Stomach (tissue), 8 donors: ENCODE measurements at regions not wholly inside any gene's neighbourhood (a gene's known extent, or its start where the extent isn't known, plus 50 kb on each side); places are given as distances from the start of the nearest gene placed in this dataset.

Experiments used
- DNase-seq, 2 donors: peaks; one replicate each; pipeline versions ENCODE4 v3.0.0 to v3.0.0-alpha.2; 2013 to 2019
- H3K27ac ChIP-seq, 5 donors: fragments of 200-600 bp in 4 of 5; sonication (generic) in 4 of 5; one replicate each; pipeline ENCODE4 v1.5.1; 2013 to 2019; ENCODE audit warnings: mild to moderate bottlenecking in 1 of 5, moderate library complexity in 1 of 5
- H3K27me3 ChIP-seq, 3 donors: fragments of 200-600 bp; sonication (generic); one replicate each; pipeline ENCODE4 v1.5.1; 2017 to 2019; ENCODE audit warnings: mixed run types in 1 of 3
- H3K36me3 ChIP-seq, 4 donors: fragments of 200-600 bp; sonication (generic); 1 replicate in 3 of 4; 2 replicates in 1 of 4; pipeline ENCODE4 v1.5.1; 2016 to 2019
- H3K4me1 ChIP-seq, 4 donors: fragments of 200-600 bp; sonication (generic); one replicate each; pipeline ENCODE4 v1.5.1; 2016 to 2019
- H3K4me3 ChIP-seq, 4 donors: fragments of 200-600 bp; sonication (generic) in 3 of 4; one replicate each; pipeline ENCODE4 v1.5.1; 2016 to 2019; ENCODE audit warnings: mild to moderate bottlenecking in 1 of 4
- H3K9me3 ChIP-seq, 4 donors: fragments of 200-600 bp; sonication (generic); one replicate each; pipeline ENCODE4 v1.5.1; 2016 to 2019
- EP300 ChIP-seq: sonication (generic); formaldehyde crosslinking; IDR thresholded peaks from one replicate; pipeline ENCODE4 v1.6.1; 2017; ENCODE audit warnings: antibody characterized with exemption
- POLR2A ChIP-seq, 4 donors: fragments of 450-650 bp; IDR thresholded peaks; one replicate each; pipeline ENCODE4 v1.6.1; 2016; ENCODE audit warnings: antibody characterized with exemption in 4 of 4, control low read depth in 2 of 4, mild to moderate bottlenecking in 1 of 4, moderate library complexity in 1 of 4
- POLR2AphosphoS5 ChIP-seq, 3 donors: sonication (generic); formaldehyde crosslinking; IDR thresholded peaks; one replicate each; pipeline ENCODE4 v1.6.1; 2016; ENCODE audit warnings: antibody characterized with exemption in 3 of 3
- WGBS, 5 donors: extraction: QIAGEN DNeasy Blood & Tissue Kit in 3 of 5; methylation state at CpG; one replicate each; pipeline versions ENCODE4 v1.1.5 to v1.1.7; 2013 to 2018; 5-methylcytosine and 5-hydroxymethylcytosine counted together
- intact Hi-C: fragments of 100-400 bp; cut with DNase I; formaldehyde crosslinking; loops from one replicate; pipeline ENCODE4 v1.15.1; 2023; ENCODE audit warnings: low total_unique reads
- TF ChIP-seq, protein P1 (sequence below), 7 experiments: fragments of 450-650 bp in 4 of 7; fragments of 200-600 bp in 3 of 7; sonication (generic) in 3 of 7; IDR thresholded peaks; one replicate each; pipeline ENCODE4 v1.5.1; 2016 to 2019; ENCODE audit warnings: antibody characterized with exemption in 7 of 7, control low read depth in 2 of 7, mild to moderate bottlenecking in 1 of 7
- donor health status: healthy with polysubstance abuse.
- donor health status: Bipolar disorder and iron deficiency.
- donor health status: healthy.

DNA sequence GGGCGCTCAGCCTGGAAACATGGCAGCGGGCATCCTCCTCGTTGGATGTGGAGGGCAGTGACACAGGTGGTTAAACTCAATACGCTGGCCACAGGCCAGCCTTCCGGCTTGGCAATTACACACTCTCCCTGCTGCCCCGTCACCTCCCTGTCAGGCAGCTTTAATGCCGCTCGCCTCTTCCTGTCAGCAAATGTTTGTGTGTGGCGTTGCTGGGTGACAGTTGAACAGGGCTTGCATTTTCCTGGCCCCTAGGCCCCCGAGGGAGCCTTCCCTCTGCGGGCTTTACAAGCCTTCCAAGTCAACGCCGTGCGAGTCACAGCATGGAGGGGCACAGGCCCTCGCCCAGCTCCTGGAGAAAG lies 620.0 kb downstream of the BCOR start:
- Histone ChIP-seq H3K27ac (no peak overlapping the region), H3K4me1 (no peaks in the 10 kb centered on the region), H3K36me3 (no peaks in the 10 kb centered on the region), H3K27me3 (no peaks in the 10 kb centered on the region), H3K4me3 (no peak overlapping the region), H3K9me3 (no peaks in the 10 kb centered on the region)
- WGBS, 5 donors, result 24 to 57% (median 42%) methylated on average over 5 to 15 of the region's 15 CpGs
- DNase-seq, result peak; percentile 26 to 91
- TF ChIP-seq EP300 (no peak), POLR2AphosphoS5 (IDR thresholded peaks at IDR 0.05) (no peak)
- TF ChIP-seq, protein P1, sequence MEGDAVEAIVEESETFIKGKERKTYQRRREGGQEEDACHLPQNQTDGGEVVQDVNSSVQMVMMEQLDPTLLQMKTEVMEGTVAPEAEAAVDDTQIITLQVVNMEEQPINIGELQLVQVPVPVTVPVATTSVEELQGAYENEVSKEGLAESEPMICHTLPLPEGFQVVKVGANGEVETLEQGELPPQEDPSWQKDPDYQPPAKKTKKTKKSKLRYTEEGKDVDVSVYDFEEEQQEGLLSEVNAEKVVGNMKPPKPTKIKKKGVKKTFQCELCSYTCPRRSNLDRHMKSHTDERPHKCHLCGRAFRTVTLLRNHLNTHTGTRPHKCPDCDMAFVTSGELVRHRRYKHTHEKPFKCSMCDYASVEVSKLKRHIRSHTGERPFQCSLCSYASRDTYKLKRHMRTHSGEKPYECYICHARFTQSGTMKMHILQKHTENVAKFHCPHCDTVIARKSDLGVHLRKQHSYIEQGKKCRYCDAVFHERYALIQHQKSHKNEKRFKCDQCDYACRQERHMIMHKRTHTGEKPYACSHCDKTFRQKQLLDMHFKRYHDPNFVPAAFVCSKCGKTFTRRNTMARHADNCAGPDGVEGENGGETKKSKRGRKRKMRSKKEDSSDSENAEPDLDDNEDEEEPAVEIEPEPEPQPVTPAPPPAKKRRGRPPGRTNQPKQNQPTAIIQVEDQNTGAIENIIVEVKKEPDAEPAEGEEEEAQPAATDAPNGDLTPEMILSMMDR (IDR thresholded peaks at IDR 0.05), result no peak
- intact Hi-C loops, result no loop called here

- Histone ChIP-seq H3K27me3 (no peaks in the 10 kb centered on the region), H3K27ac (no peak overlapping the region), H3K4me3 (no peak overlapping the region), H3K4me1 (no peaks in the 10 kb centered on the region), H3K36me3 (no peaks in the 10 kb centered on the region), H3K9me3 (no peaks in the 10 kb centered on the region)
- DNase-seq, result no peak
- intact Hi-C loops, result no loop called here
- TF ChIP-seq POLR2AphosphoS5 (IDR thresholded peaks at IDR 0.05), result no peak
- TF ChIP-seq, protein P1 (IDR thresholded peaks at IDR 0.05), result no peak
- no peak for TF ChIP-seq EP300
- no peak for TF ChIP-seq POLR2A (IDR thresholded peaks at IDR 0.05)
- WGBS, 5 donors, result 62 to 94% (median 76%) methylated on average over 4 of the region's 4 CpGs
Measured at GRCh38 chrX:39479856-39480255, 617.9 kb downstream of the BCOR start.

DNA sequence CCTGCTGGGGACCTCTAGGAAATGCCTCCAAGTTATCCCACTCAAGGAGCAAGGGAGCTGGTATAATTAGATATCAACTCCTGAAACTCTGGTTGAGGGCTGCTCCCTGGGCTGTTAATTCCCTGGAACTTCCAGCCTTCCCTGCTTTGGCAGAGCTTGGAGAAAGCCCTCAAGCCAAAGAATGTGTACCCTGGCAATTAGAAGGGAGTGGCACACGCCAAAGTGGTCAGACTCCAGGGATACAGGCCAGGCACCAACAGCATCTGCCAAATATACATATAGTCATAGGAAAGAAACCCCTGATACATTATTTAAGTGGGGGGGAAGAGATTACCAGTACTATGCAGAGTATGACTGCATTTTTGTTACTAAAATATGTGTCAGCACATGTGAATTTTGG lies 616.8 kb downstream of the BCOR start:
- intact Hi-C loops, result no loop called here
- 32 to 69% (median 42%) methylated on average over 1 of the region's 1 CpG; no CpG with 5 or more reads in 1 of the 5 donors for WGBS, 5 donors
- no peak for DNase-seq

GRCh38 chrX:39481621-39482020 lies 616.1 kb downstream of the BCOR start:
- H3K4me3 ChIP-seq, result no peak overlapping the region
- H3K4me1 ChIP-seq, result no peaks in the 10 kb centered on the region
- DNase-seq, result no peak
- no peaks in the 10 kb centered on the region for H3K9me3 ChIP-seq
- H3K36me3 ChIP-seq, result no peaks in the 10 kb centered on the region
- intact Hi-C loops, result no loop called here
- WGBS, 5 donors, result 70 to 88% (median 77%) methylated on average over 4 of the region's 4 CpGs
- H3K27ac ChIP-seq, result no peak overlapping the region
- no peaks in the 10 kb centered on the region for H3K27me3 ChIP-seq
- TF ChIP-seq POLR2A (IDR thresholded peaks at IDR 0.05) (no peak), EP300 (no peak), POLR2AphosphoS5 (IDR thresholded peaks at IDR 0.05) (no peak)
- TF ChIP-seq, protein P1 (IDR thresholded peaks at IDR 0.05), result no peak

More for the DNA sequence above, 616.8 kb downstream of the BCOR start:
- no peaks in the 10 kb centered on the region for H3K27me3 ChIP-seq
- TF ChIP-seq EP300 (no peak), POLR2AphosphoS5 (IDR thresholded peaks at IDR 0.05) (no peak)
- H3K4me3 ChIP-seq, result no peak overlapping the region
- no peaks in the 10 kb centered on the region for H3K4me1 ChIP-seq
- no peaks in the 10 kb centered on the region for H3K36me3 ChIP-seq
- H3K9me3 ChIP-seq, result no peaks in the 10 kb centered on the region
- H3K27ac ChIP-seq, result no peak overlapping the region

DNA sequence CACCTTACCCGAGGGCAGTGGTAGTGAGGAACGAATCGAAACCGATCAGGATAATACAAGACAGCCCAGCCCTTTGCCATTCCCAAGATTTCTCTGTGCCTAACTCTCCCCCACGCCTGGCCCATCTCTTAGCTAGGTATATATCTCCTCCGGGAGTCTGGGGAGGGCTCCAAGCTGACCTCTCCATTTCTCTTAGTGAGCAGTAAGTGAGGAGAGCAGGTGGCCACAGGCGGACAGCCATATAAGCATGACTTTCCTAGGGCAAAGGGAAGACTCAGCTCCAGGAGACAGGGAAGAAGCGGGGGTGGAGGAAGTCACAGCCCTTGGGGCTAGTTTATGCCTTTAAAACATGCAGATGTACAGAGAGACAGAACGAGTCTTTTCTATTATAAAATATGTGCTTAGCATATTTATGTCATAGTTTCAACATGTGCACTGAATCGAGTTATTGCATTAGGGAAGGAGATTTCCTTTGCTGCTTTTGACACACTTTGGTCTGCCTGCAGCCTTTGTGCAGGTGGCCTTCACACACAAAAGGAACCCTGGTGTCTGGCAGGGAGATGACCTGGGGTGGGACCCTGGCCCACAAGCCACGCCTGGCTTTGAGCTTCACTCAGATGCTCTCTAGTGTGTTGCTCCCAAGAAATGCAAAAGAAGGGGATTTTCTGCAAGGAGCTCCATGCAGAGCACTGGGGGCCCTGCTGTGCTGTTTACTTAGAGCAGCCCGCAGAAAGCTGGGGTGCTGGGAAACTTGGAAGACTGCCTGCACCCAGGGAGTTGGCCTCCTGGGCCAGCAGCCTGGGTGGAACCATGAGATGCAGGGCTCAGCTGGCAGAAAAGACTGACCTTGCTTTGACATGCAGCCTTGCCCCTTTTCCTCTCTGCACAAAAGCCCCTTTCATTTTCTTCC lies 613.3 kb downstream of the BCOR start:
- H3K27me3 ChIP-seq, result peaks cover 0 to 4% (median 0%) of the 10 kb centered on the region in 3 donors
- H3K36me3 ChIP-seq, result no peaks in the 10 kb centered on the region
- no peaks in the 10 kb centered on the region for H3K9me3 ChIP-seq
- H3K4me1 ChIP-seq, result no peaks in the 10 kb centered on the region
- intact Hi-C loops, result no loop called here
- no peak overlapping the region for H3K27ac ChIP-seq
- DNase-seq, result no peak
- H3K4me3 ChIP-seq, result no peak overlapping the region
- 64 to 78% (median 71%) methylated on average over 12 of the region's 12 CpGs for WGBS, 5 donors
- TF ChIP-seq, protein P1 (IDR thresholded peaks at IDR 0.05), result no peak
- TF ChIP-seq POLR2A (IDR thresholded peaks at IDR 0.05), result no peak
- TF ChIP-seq EP300, result no peak
- TF ChIP-seq POLR2AphosphoS5 (IDR thresholded peaks at IDR 0.05), result no peak
